IMR-90 (cell line): ENCODE measurements at regions not wholly inside any gene's neighbourhood (a gene's known extent, or its start where the extent isn't known, plus 50 kb on each side); places are given as distances from the start of the nearest gene placed in this dataset.

Source experiments
- ATAC-seq: fragments of 200-7000 bp; cut with Tn5 transposase; 2 replicates; pipeline ENCODE4 v1.9.1; 2020; ENCODE audit warnings: low read depth, mild to moderate bottlenecking, moderate library complexity
- BruUV-seq: library from RNA; stranded (reverse); fragments of 400-500 nt; replicated peaks from 2 replicates; lab custom pipeline; 2021; lab: Mats Ljungman, UMichigan
- CTCF ChIA-PET: fragments of 300-600 bp; formaldehyde crosslinking; extraction: SDS; loops from one replicate; lab custom pipeline; 2021; ENCODE audit warnings: antibody characterized with exemption; lab: Yijun Ruan, JAX
- POLR2A ChIA-PET: fragments of 300-600 bp; sonication (Branson Sonifier 250); formaldehyde crosslinking; loops from one replicate; lab custom pipeline; 2022; ENCODE audit warnings: antibody characterized with exemption; ENCODE audit not compliant: unreplicated experiment; lab: Charles Lee
- DNase-seq: peaks from one replicate; pipeline ENCODE4 v3.0.0; 2013
- H2AFZ ChIP-seq: replicated peaks from 2 replicates; pipeline ENCODE3; 2013; ENCODE audit warnings: low read length, mild to moderate bottlenecking; ENCODE audit not compliant: poor library complexity
- H2AK5ac ChIP-seq: 2 replicates; pipeline ENCODE4 v1.6.1; 2013; ENCODE audit warnings: low read depth, low read length, inconsistent platforms
- H2AK9ac ChIP-seq: replicated peaks from 2 replicates; pipeline ENCODE3; 2013; ENCODE audit warnings: mild to moderate bottlenecking, low read depth, low read length, moderate library complexity; ENCODE audit not compliant: poor library complexity
- H2BK120ac ChIP-seq: 2 replicates; pipeline ENCODE4 v1.6.1; 2013; ENCODE audit warnings: low read depth, low read length, inconsistent platforms
- H2BK15ac ChIP-seq: 3 replicates; pipeline ENCODE4 v1.6.1; 2013; ENCODE audit warnings: low read depth, low read length, inconsistent platforms
- H2BK20ac ChIP-seq: 2 replicates; pipeline ENCODE4 v1.6.1; 2013; ENCODE audit warnings: low read depth, mild to moderate bottlenecking, inconsistent platforms, low read length, moderate library complexity
- H2BK5ac ChIP-seq: 2 replicates; pipeline ENCODE4 v1.6.1; 2013; ENCODE audit warnings: mild to moderate bottlenecking, low read depth, low read length, inconsistent platforms; ENCODE audit not compliant: poor library complexity, severe bottlenecking
- H3K14ac ChIP-seq: replicated peaks from 2 replicates; pipeline ENCODE4 v1.6.1; 2013; ENCODE audit warnings: low read depth, low read length, inconsistent platforms
- H3K18ac ChIP-seq: 2 replicates; pipeline ENCODE4 v1.6.1; 2013; ENCODE audit warnings: low read depth, low read length, control low read depth
- H3K23ac ChIP-seq: 2 replicates; pipeline ENCODE4 v1.6.1; 2013; ENCODE audit warnings: low read depth, low read length, inconsistent platforms
- H3K27ac ChIP-seq: 2 replicates; pipeline ENCODE4 v1.5.1; 2013; ENCODE audit warnings: mild to moderate bottlenecking, control low read depth, low read length; ENCODE audit not compliant: insufficient read depth
- H3K27me3 ChIP-seq: 2 replicates; pipeline ENCODE4 v1.6.1; 2013; ENCODE audit warnings: low read length; ENCODE audit not compliant: control insufficient read depth, insufficient read depth
- H3K36me3 ChIP-seq: 2 replicates; pipeline ENCODE4 v1.6.1; 2013; ENCODE audit warnings: low read length, mixed read lengths; ENCODE audit not compliant: control insufficient read depth, insufficient read depth
- H3K4ac ChIP-seq: 2 replicates; pipeline ENCODE4 v1.6.1; 2013; ENCODE audit warnings: low read depth, low read length, inconsistent platforms
- H3K4me1 ChIP-seq: 2 replicates; pipeline ENCODE4 v1.6.1; 2013; ENCODE audit warnings: low read length, mixed read lengths; ENCODE audit not compliant: control insufficient read depth, insufficient read depth
- H3K4me2 ChIP-seq: 2 replicates; pipeline ENCODE4 v1.6.1; 2013; ENCODE audit warnings: low read depth, mild to moderate bottlenecking, control low read depth, low read length, moderate library complexity
- H3K4me3 ChIP-seq: 2 replicates; pipeline ENCODE4 v1.5.1; 2013; ENCODE audit warnings: low read depth, mild to moderate bottlenecking, control low read depth, low read length, moderate library complexity; ENCODE audit not compliant: insufficient read depth
- H3K56ac ChIP-seq: 2 replicates; pipeline ENCODE4 v1.6.1; 2013; ENCODE audit warnings: low read length, inconsistent platforms; ENCODE audit not compliant: insufficient read depth; ENCODE audit errors: extremely low read depth
- H3K79me1 ChIP-seq, 2 experiments: 2 replicates each; pipeline ENCODE4 v1.6.1; 2013; ENCODE audit warnings: low read length in 2 of 2, inconsistent platforms in 1 of 2, low read depth in 1 of 2
- H3K9ac ChIP-seq: 2 replicates; pipeline ENCODE4 v1.6.1; 2013; ENCODE audit warnings: low read depth, low read length, control low read depth
- H3K9me1 ChIP-seq: 2 replicates; pipeline ENCODE4 v1.6.1; 2013; ENCODE audit warnings: low read length, inconsistent platforms; ENCODE audit not compliant: insufficient read depth
- H3K9me3 ChIP-seq: 2 replicates; pipeline ENCODE4 v1.6.1; 2013; ENCODE audit warnings: low read length; ENCODE audit not compliant: control insufficient read depth, insufficient read depth
- H4K20me1 ChIP-seq: 2 replicates; pipeline ENCODE4 v1.6.1; 2013; ENCODE audit warnings: low read length, inconsistent platforms; ENCODE audit not compliant: insufficient read depth
- H4K5ac ChIP-seq: 2 replicates; pipeline ENCODE4 v1.6.1; 2013; ENCODE audit warnings: mild to moderate bottlenecking, low read depth, low read length, control low read depth
- H4K8ac ChIP-seq, 2 experiments: 2 replicates each; pipeline ENCODE4 v1.6.1; 2013; ENCODE audit warnings: low read depth in 2 of 2, low read length in 2 of 2, control low read depth in 1 of 2, inconsistent platforms in 1 of 2
- H4K91ac ChIP-seq: 2 replicates; pipeline ENCODE4 v1.6.1; 2013; ENCODE audit warnings: low read depth, low read length, inconsistent platforms; ENCODE audit not compliant: insufficient read depth
- BHLHE40 ChIP-seq: fragments of 150-350 bp; IDR thresholded peaks from 2 replicates; pipeline ENCODE4 v1.6.1; 2016; ENCODE audit warnings: mild to moderate bottlenecking, low read depth, low read length
- CEBPB ChIP-seq: IDR thresholded peaks from 2 replicates; pipeline ENCODE4 v1.6.1; 2012; ENCODE audit warnings: low read depth, low read length, improper control_type of control experiment
- CHD1 ChIP-seq: IDR thresholded peaks from 2 replicates; pipeline ENCODE4 v1.6.1; 2012; ENCODE audit warnings: low read depth, low read length, improper control_type of control experiment
- ELK1 ChIP-seq: fragments of 150-350 bp; IDR thresholded peaks from 2 replicates; pipeline ENCODE4 v1.6.1; 2016; ENCODE audit warnings: low read depth, mild to moderate bottlenecking, low read length, moderate library complexity, borderline replicate concordance
- FOS ChIP-seq: fragments of 150-350 bp; IDR thresholded peaks from 2 replicates; pipeline ENCODE4 v1.6.1; 2016; ENCODE audit warnings: low read depth, low read length
- MAFK ChIP-seq: IDR thresholded peaks from 2 replicates; pipeline ENCODE4 v1.6.1; 2012; ENCODE audit warnings: low read depth, low read length, improper control_type of control experiment
- MAZ ChIP-seq: IDR thresholded peaks from 2 replicates; pipeline ENCODE4 v1.6.1; 2012; ENCODE audit warnings: low read depth, mild to moderate bottlenecking, low read length, improper control_type of control experiment, moderate library complexity, borderline replicate concordance
- MXI1 ChIP-seq: IDR thresholded peaks from 2 replicates; pipeline ENCODE4 v1.6.1; 2012; ENCODE audit warnings: low read depth, mild to moderate bottlenecking, low read length, moderate library complexity, borderline replicate concordance
- NFE2L2 ChIP-seq: fragments of 150-350 bp; IDR thresholded peaks from 2 replicates; pipeline ENCODE4 v1.6.1; 2016; ENCODE audit warnings: low read depth, mild to moderate bottlenecking, low read length
- POLR2A ChIP-seq: IDR thresholded peaks from 2 replicates; pipeline ENCODE4 v1.6.1; 2012; ENCODE audit warnings: mild to moderate bottlenecking, low read depth, low read length
- RAD21 ChIP-seq: IDR thresholded peaks from 2 replicates; pipeline ENCODE4 v1.6.1; 2012; ENCODE audit warnings: low read length, improper control_type of control experiment
- RCOR1 ChIP-seq: IDR thresholded peaks from 2 replicates; pipeline ENCODE4 v1.6.1; 2012; ENCODE audit warnings: mild to moderate bottlenecking, low read length, improper control_type of control experiment; ENCODE audit not compliant: insufficient replicate concordance
- RFX5 ChIP-seq: IDR thresholded peaks from 2 replicates; pipeline ENCODE4 v1.8.0; 2012; ENCODE audit warnings: low read depth, mild to moderate bottlenecking, low read length, moderate library complexity
- SMC3 ChIP-seq: fragments of 150-350 bp; IDR thresholded peaks from 2 replicates; pipeline ENCODE4 v1.6.1; 2016; ENCODE audit warnings: low read depth, mild to moderate bottlenecking, antibody characterized with exemption, low read length, moderate library complexity
- WGBS, 2 experiments: methylation state at CpG; one replicate each; pipeline versions ENCODE4 v1.1.5 to v1.1.7; 2013; ENCODE audit warnings: missing lambda C conversion rate in 2 of 2; ENCODE audit not compliant: insufficient read length in 1 of 2; ENCODE audit errors: extremely low coverage in 2 of 2; 5-methylcytosine and 5-hydroxymethylcytosine counted together
- dilution Hi-C: fragments of 300-500 bp; cut with HindIII; formaldehyde crosslinking; loops from one replicate; pipeline ENCODE4 v1.14.3; 2018; ENCODE audit warnings: low sequenced_read_pairs; ENCODE audit not compliant: unreplicated experiment
- in situ Hi-C: fragments of 300-500 bp; cut with MboI; formaldehyde crosslinking; loops from 3 replicates; pipeline ENCODE4 v1.14.3; 2019; ENCODE audit warnings: low sequenced_read_pairs, inconsistent platforms, mixed read lengths
- intact Hi-C: fragments of 100-400 bp; cut with micrococcal nuclease; formaldehyde crosslinking; loops from 2 replicates; pipeline ENCODE4 v1.10.0; 2022
- TF ChIP-seq, protein P1 (sequence below): conservative IDR thresholded peaks from 2 replicates; pipeline ENCODE4 v1.5.1; 2012; ENCODE audit warnings: mild to moderate bottlenecking, low read depth, low read length, improper control_type of control experiment
- TF ChIP-seq, protein P2 (sequence below): fragments of 150-350 bp; IDR thresholded peaks from 2 replicates; pipeline ENCODE4 v1.6.1; 2017; ENCODE audit warnings: mild to moderate bottlenecking, antibody characterized with exemption, low read length, low read depth

DNA sequence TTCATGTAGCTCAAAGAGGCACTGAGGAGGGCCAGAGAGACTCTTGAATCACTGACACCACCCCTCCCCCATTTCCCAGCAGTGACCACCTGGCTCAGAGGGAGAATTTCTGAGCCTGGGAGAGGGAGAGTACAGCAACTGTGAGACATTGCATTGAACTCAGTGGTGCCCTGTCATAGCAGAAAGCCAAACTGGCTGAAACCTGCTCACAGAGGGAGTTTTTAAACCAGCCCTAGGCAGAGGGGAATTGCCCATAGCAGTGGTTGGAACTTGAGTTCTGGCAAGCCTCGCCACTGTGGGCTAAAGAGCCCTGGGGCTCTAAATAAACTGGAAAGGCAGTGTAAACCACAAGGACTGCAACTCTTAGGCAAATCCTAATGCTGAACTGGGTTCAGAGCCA lies 243.1 kb downstream of the ADCYAP1 start:
- H2BK20ac ChIP-seq = no peak overlapping the region
- no peak overlapping the region for H3K18ac ChIP-seq
- in situ Hi-C loops (no loop called here), intact Hi-C loops (loop anchor here (10.0 kb wide), 1 partner anchor 817 kb away; no protein-coding TSS in a partner anchor), dilution Hi-C loops (no loop called here)
- no peak overlapping the region for H2BK120ac ChIP-seq
- no peak overlapping the region for H2AK5ac ChIP-seq
- H3K4me2 ChIP-seq = no peak overlapping the region
- H3K4me3 ChIP-seq = no peak overlapping the region
- no peak overlapping the region for H2BK5ac ChIP-seq
- no peak overlapping the region for H2AK9ac ChIP-seq
- WGBS, 2 experiments = 0% methylated on average over 1 of the region's 1 CpG; no CpG with 5 or more reads in 1 of the 2 experiments
- ChIA-PET POLR2A (no interaction called here), CTCF (no interaction called here)
- no peaks in the 10 kb centered on the region for H4K20me1 ChIP-seq
- no peak overlapping the region for H4K8ac ChIP-seq
- H3K23ac ChIP-seq = no peak overlapping the region
- no peak overlapping the region for H2BK15ac ChIP-seq
- BruUV-seq = no TSS peak
- H3K56ac ChIP-seq = no peak overlapping the region
- H3K4me1 ChIP-seq = no peaks in the 10 kb centered on the region
- DNase-seq = no peak
- no peaks in the 10 kb centered on the region for H3K36me3 ChIP-seq
- no peaks in the 10 kb centered on the region for H3K79me1 ChIP-seq
- no peak overlapping the region for H4K5ac ChIP-seq
- H3K27ac ChIP-seq = no peak overlapping the region
- no peak overlapping the region for H2AFZ ChIP-seq
- TF ChIP-seq RCOR1 = no peak
- TF ChIP-seq, protein P1, sequence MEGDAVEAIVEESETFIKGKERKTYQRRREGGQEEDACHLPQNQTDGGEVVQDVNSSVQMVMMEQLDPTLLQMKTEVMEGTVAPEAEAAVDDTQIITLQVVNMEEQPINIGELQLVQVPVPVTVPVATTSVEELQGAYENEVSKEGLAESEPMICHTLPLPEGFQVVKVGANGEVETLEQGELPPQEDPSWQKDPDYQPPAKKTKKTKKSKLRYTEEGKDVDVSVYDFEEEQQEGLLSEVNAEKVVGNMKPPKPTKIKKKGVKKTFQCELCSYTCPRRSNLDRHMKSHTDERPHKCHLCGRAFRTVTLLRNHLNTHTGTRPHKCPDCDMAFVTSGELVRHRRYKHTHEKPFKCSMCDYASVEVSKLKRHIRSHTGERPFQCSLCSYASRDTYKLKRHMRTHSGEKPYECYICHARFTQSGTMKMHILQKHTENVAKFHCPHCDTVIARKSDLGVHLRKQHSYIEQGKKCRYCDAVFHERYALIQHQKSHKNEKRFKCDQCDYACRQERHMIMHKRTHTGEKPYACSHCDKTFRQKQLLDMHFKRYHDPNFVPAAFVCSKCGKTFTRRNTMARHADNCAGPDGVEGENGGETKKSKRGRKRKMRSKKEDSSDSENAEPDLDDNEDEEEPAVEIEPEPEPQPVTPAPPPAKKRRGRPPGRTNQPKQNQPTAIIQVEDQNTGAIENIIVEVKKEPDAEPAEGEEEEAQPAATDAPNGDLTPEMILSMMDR = no peak
- no peak for TF ChIP-seq MAFK
- TF ChIP-seq ELK1 = no peak
- TF ChIP-seq SMC3 = no peak
- TF ChIP-seq MAZ = no peak
- no peak for TF ChIP-seq FOS
- TF ChIP-seq CHD1 = no peak
- TF ChIP-seq POLR2A = no peak
- no peak for TF ChIP-seq MXI1
- no peak for TF ChIP-seq RAD21
- TF ChIP-seq CEBPB = no peak
- TF ChIP-seq, protein P2, sequence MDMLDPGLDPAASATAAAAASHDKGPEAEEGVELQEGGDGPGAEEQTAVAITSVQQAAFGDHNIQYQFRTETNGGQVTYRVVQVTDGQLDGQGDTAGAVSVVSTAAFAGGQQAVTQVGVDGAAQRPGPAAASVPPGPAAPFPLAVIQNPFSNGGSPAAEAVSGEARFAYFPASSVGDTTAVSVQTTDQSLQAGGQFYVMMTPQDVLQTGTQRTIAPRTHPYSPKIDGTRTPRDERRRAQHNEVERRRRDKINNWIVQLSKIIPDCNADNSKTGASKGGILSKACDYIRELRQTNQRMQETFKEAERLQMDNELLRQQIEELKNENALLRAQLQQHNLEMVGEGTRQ = no peak
- TF ChIP-seq NFE2L2 = no peak
- TF ChIP-seq BHLHE40 = no peak
- TF ChIP-seq RFX5 = no peak
- no peak for ATAC-seq
- no peak overlapping the region for H3K4ac ChIP-seq
- H3K14ac ChIP-seq = no peak overlapping the region
- no peak overlapping the region for H4K91ac ChIP-seq
- H3K27me3 ChIP-seq = no peaks in the 10 kb centered on the region
- no peaks in the 10 kb centered on the region for H3K9me1 ChIP-seq
- no peak overlapping the region for H3K9ac ChIP-seq
- peaks cover 12% of the 10 kb centered on the region for H3K9me3 ChIP-seq
